Erythroblast (primary cell): ENCODE measurements at regions not wholly inside any gene's neighbourhood (a gene's known extent, or its start where the extent isn't known, plus 50 kb on each side); places are given as distances from the start of the nearest gene placed in this dataset.

Experiments
- GATA1 ChIP-seq: IDR thresholded peaks from 2 replicates; pipeline ENCODE4 v1.6.1; 2011; ENCODE audit warnings: low read depth, mild to moderate bottlenecking, control low read depth, low read length, moderate library complexity
- POLR2A ChIP-seq: IDR thresholded peaks from 2 replicates; pipeline ENCODE4 v1.6.1; 2011; ENCODE audit warnings: mild to moderate bottlenecking, low read length

- TF ChIP-seq POLR2A, result no peak
- no peak for TF ChIP-seq GATA1
Measured at GRCh38 chr3:99013777-99014315, 112.4 kb upstream of the DCBLD2 start.
